ENCODE measurements at regions not wholly inside any gene's neighbourhood (a gene's known extent, or its start where the extent isn't known, plus 50 kb on each side); places are given as distances from the start of the nearest gene placed in this dataset.

GRCh38 chr22:27436591-27436990, 365.0 kb downstream of the MN1 start:
- no peak for DNase-seq

GRCh38 chr22:27437570-27437969, 364.0 kb downstream of the MN1 start:
- DNase-seq = no peak

- DNase-seq = no peak
Observed at GRCh38 chr22:27438271-27438980, 363.1 kb downstream of the MN1 start.

GRCh38 chr22:27439131-27439530, 362.4 kb downstream of the MN1 start:
- DNase-seq = no peak

GRCh38 chr22:27440304-27440865, 361.2 kb downstream of the MN1 start:
- DNase-seq = no peak

GRCh38 chr22:27441706-27442475, 359.7 kb downstream of the MN1 start:
- no peak for DNase-seq

GRCh38 chr22:27443306-27443705, 358.2 kb downstream of the MN1 start:
- DNase-seq = no peak

GRCh38 chr22:27445881-27446280, 355.7 kb downstream of the MN1 start:
- DNase-seq = no peak

- no peak for DNase-seq
Observed at GRCh38 chr22:27447289-27447688, 354.3 kb downstream of the MN1 start.

- DNase-seq = no peak
Observed at GRCh38 chr22:27450448-27450847, 351.1 kb downstream of the MN1 start.

- DNase-seq = no peak
Observed at GRCh38 chr22:27452245-27452644, 349.3 kb downstream of the MN1 start.

- DNase-seq = no peak
Observed at GRCh38 chr22:27452922-27453321, 348.6 kb downstream of the MN1 start.

- no peak for DNase-seq
Observed at GRCh38 chr22:27453725-27454124, 347.8 kb downstream of the MN1 start.

GRCh38 chr22:27454807-27455450, 346.6 kb downstream of the MN1 start:
- no peak for DNase-seq

- no peak for DNase-seq
Observed at GRCh38 chr22:27455526-27455925, 346.0 kb downstream of the MN1 start.

GRCh38 chr22:27456696-27457503, 344.7 kb downstream of the MN1 start:
- no peak for DNase-seq

- no peak for DNase-seq
Observed at GRCh38 chr22:27459999-27460398, 341.6 kb downstream of the MN1 start.

GRCh38 chr22:27460591-27461347, 340.8 kb downstream of the MN1 start:
- DNase-seq = no peak

- DNase-seq = no peak
Observed at GRCh38 chr22:27461470-27461869, 340.1 kb downstream of the MN1 start.

- DNase-seq = no peak
Observed at GRCh38 chr22:27462190-27462589, 339.4 kb downstream of the MN1 start.

GRCh38 chr22:27463121-27463660, 338.4 kb downstream of the MN1 start:
- no peak for DNase-seq

GRCh38 chr22:27466229-27466628, 335.3 kb downstream of the MN1 start:
- DNase-seq = no peak

Data from activated CD4-positive, alpha-beta T cell treated with anti-CD3 and anti-CD28 coated beads, Interleukin-2, amount 50 U/mL, for 4 hours (primary cell).